Neural progenitor cell (in vitro differentiated cells): ENCODE measurements at regions not wholly inside any gene's neighbourhood (a gene's known extent, or its start where the extent isn't known, plus 50 kb on each side); places are given as distances from the start of the nearest gene placed in this dataset.

ENCODE experiments used
- DNase-seq: peaks from one replicate; pipeline ENCODE4 v3.0.0-alpha.2; 2016; ENCODE audit warnings: low spot score
- H2AFZ ChIP-seq: fragments of 200-600 bp; sonication (generic); replicated peaks from 2 replicates; pipeline ENCODE4 v1.6.1; 2016; ENCODE audit warnings: antibody characterized with exemption
- H3F3A ChIP-seq: fragments of 200-600 bp; sonication (generic); 2 replicates; pipeline ENCODE4 v1.6.1; 2016; ENCODE audit warnings: antibody characterized with exemption, low read depth
- H3K27ac ChIP-seq: fragments of 200-600 bp; sonication (generic); 2 replicates; pipeline ENCODE4 v1.5.1; 2016; ENCODE audit warnings: mild to moderate bottlenecking
- H3K27me3 ChIP-seq: fragments of 200-600 bp; sonication (generic); 2 replicates; pipeline ENCODE4 v1.6.1; 2016; ENCODE audit warnings: mild to moderate bottlenecking, moderate library complexity
- H3K36me3 ChIP-seq: fragments of 200-600 bp; sonication (generic); 2 replicates; pipeline ENCODE4 v1.5.1; 2016
- H3K4me1 ChIP-seq: fragments of 200-600 bp; sonication (generic); 2 replicates; pipeline ENCODE4 v1.6.1; 2016; ENCODE audit warnings: mixed run types
- H3K4me2 ChIP-seq: fragments of 200-600 bp; sonication (generic); 2 replicates; pipeline ENCODE4 v1.6.1; 2016
- H3K4me3 ChIP-seq: fragments of 200-600 bp; sonication (generic); 2 replicates; pipeline ENCODE4 v1.5.1; 2016
- H3K79me2 ChIP-seq: fragments of 200-600 bp; sonication (generic); 2 replicates; pipeline ENCODE4 v1.6.1; 2016; ENCODE audit warnings: low read depth
- H3K9ac ChIP-seq: fragments of 200-600 bp; sonication (generic); 2 replicates; pipeline ENCODE4 v1.6.1; 2016
- H3K9me3 ChIP-seq: fragments of 200-600 bp; sonication (generic); 2 replicates; pipeline ENCODE4 v1.5.1; 2016; ENCODE audit warnings: low read depth
- H4K20me1 ChIP-seq: fragments of 200-600 bp; sonication (generic); 2 replicates; pipeline ENCODE4 v1.6.1; 2016; ENCODE audit warnings: low read depth
- H3K27ac Mint-ChIP-seq: 3 replicates; pipeline ENCODE4 v1.8.0; 2021; ENCODE audit warnings: mixed read lengths
- H3K27me3 Mint-ChIP-seq: 2 replicates; pipeline ENCODE4 v1.8.0; 2022; ENCODE audit warnings: low read depth, mild to moderate bottlenecking, inconsistent platforms, moderate library complexity, mixed read lengths; ENCODE audit not compliant: insufficient read depth
- H3K36me3 Mint-ChIP-seq: 3 replicates; pipeline ENCODE4 v1.8.0; 2021; ENCODE audit warnings: mixed read lengths
- H3K4me1 Mint-ChIP-seq: 3 replicates; pipeline ENCODE4 v1.8.0; 2021; ENCODE audit warnings: mixed read lengths
- H3K4me3 Mint-ChIP-seq: 3 replicates; pipeline ENCODE4 v1.8.0; 2021; ENCODE audit warnings: mild to moderate bottlenecking, moderate library complexity, mixed read lengths
- H3K9me3 Mint-ChIP-seq: 3 replicates; pipeline ENCODE4 v1.8.0; 2020; ENCODE audit warnings: mixed read lengths
- CTCF ChIP-seq: fragments of 200-600 bp; sonication (generic); IDR thresholded peaks from 2 replicates; pipeline ENCODE4 v1.5.1; 2017; ENCODE audit warnings: antibody characterized with exemption, mild to moderate bottlenecking
- EZH2 ChIP-seq: fragments of 200-600 bp; sonication (generic); IDR thresholded peaks from 2 replicates; pipeline ENCODE4 v1.6.1; 2017; ENCODE audit warnings: antibody characterized with exemption, mild to moderate bottlenecking, moderate library complexity
- EZH2phosphoT487 ChIP-seq: fragments of 200-600 bp; sonication (generic); IDR thresholded peaks from 2 replicates; pipeline ENCODE4 v1.6.1; 2017; ENCODE audit warnings: antibody characterized with exemption

DNA sequence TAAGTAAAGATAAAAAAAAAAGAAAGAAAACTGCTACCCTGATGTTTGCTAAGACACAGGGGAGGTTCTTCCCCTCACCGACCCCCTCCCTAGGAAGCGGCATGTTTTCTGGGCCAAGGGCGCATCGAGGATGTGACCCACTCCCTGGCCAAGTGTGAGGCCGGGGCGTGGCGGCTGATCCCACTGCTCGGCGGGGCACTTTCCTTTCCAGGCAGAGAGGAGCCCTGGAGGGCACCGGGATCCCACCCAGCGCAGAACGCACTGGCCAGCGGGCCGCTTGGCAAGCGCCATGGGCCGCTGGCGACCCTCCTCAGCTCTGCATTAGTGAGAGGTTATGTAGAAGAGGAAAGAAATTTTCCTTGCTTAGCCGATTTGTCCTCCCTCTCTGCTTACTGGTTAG lies 93.4 kb downstream of the ZNF736 start:
- H3K4me2 ChIP-seq, result no peak overlapping the region
- no peak overlapping the region for H3K9ac ChIP-seq
- H3K79me2 ChIP-seq, result no peaks in the 10 kb centered on the region
- H3K36me3 ChIP-seq, result no peaks in the 10 kb centered on the region
- H3K4me3 ChIP-seq, result no peak overlapping the region
- H3K9me3 ChIP-seq, result peaks cover 8% of the 10 kb centered on the region
- no peak overlapping the region for H3K27ac ChIP-seq
- H3K4me1 ChIP-seq, result no peaks in the 10 kb centered on the region
- no peak overlapping the region for H3K27ac Mint-ChIP-seq
- H3K36me3 Mint-ChIP-seq, result no peaks in the 10 kb centered on the region
- no peaks in the 10 kb centered on the region for H3K27me3 Mint-ChIP-seq
- H3F3A ChIP-seq, result no peaks in the 10 kb centered on the region
- no peak overlapping the region for H3K4me3 Mint-ChIP-seq
- no peaks in the 10 kb centered on the region for H4K20me1 ChIP-seq
- TF ChIP-seq EZH2 (no peak), CTCF (no peak), EZH2phosphoT487 (no peak)
- H2AFZ ChIP-seq, result no peak overlapping the region
- no peak for DNase-seq
- peaks cover 57% of the 10 kb centered on the region for H3K9me3 Mint-ChIP-seq
- H3K27me3 ChIP-seq, result no peaks in the 10 kb centered on the region
- H3K4me1 Mint-ChIP-seq, result no peaks in the 10 kb centered on the region
